DMS53 treated with DMSO at 0.1 percent for 48 hours (cell line): ENCODE measurements at regions not wholly inside any gene's neighbourhood (a gene's known extent, or its start where the extent isn't known, plus 50 kb on each side); places are given as distances from the start of the nearest gene placed in this dataset.
"Not testable (repeated sequence)": the region's sequence is repeated elsewhere in the genome, so short reads cannot be mapped to it uniquely, and the experiment has no call there.

ENCODE experiments used
- DNase-seq: peaks from one replicate; lab custom pipeline; 2025; ENCODE audit not compliant: unreplicated experiment; lab: John Stamatoyannopoulos, UW

GRCh38 chr13:81138353-81138980 lies 797.5 kb upstream of the SPRY2 start:
- no peak for DNase-seq

- DNase-seq: no peak
These were observed 792.1 kb upstream of the SPRY2 start for GRCh38 chr13:81133066-81133465.

GRCh38 chr13:81117416-81117815 lies 776.5 kb upstream of the SPRY2 start:
- DNase-seq: no peak

GRCh38 chr13:81116461-81117282 lies 775.7 kb upstream of the SPRY2 start:
- DNase-seq: no peak

GRCh38 chr13:81109026-81109425 lies 768.1 kb upstream of the SPRY2 start:
- no peak for DNase-seq

- DNase-seq: no peak
These were observed 765.4 kb upstream of the SPRY2 start for GRCh38 chr13:81106348-81106747.

GRCh38 chr13:81104035-81104715 lies 763.2 kb upstream of the SPRY2 start:
- no peak for DNase-seq

GRCh38 chr13:81102066-81102465 lies 761.1 kb upstream of the SPRY2 start:
- DNase-seq: not testable (repeated sequence)

GRCh38 chr13:81089371-81090157 lies 748.6 kb upstream of the SPRY2 start:
- DNase-seq: no peak

GRCh38 chr13:81080911-81081454 lies 740.1 kb upstream of the SPRY2 start:
- no peak for DNase-seq

GRCh38 chr13:81078048-81078447 lies 737.1 kb upstream of the SPRY2 start:
- DNase-seq: no peak

- not testable (repeated sequence) for DNase-seq
These were observed 728.9 kb upstream of the SPRY2 start for GRCh38 chr13:81069822-81070221.

- no peak for DNase-seq
These were observed 718.0 kb upstream of the SPRY2 start for GRCh38 chr13:81058916-81059290.

- no peak for DNase-seq
These were observed 717.4 kb upstream of the SPRY2 start for GRCh38 chr13:81058211-81058915.

GRCh38 chr13:81051873-81052272 lies 710.9 kb upstream of the SPRY2 start:
- no peak for DNase-seq

GRCh38 chr13:81048026-81048461 lies 707.1 kb upstream of the SPRY2 start:
- DNase-seq: no peak

GRCh38 chr13:81041761-81042160 lies 700.8 kb upstream of the SPRY2 start:
- no peak for DNase-seq

- DNase-seq: no peak
These were observed 691.1 kb upstream of the SPRY2 start for GRCh38 chr13:81031996-81032395.

- DNase-seq: no peak
These were observed 684.2 kb upstream of the SPRY2 start for GRCh38 chr13:81025091-81025490.

GRCh38 chr13:81021284-81021840 lies 680.4 kb upstream of the SPRY2 start:
- DNase-seq: no peak
